ENCODE measurements at regions not wholly inside any gene's neighbourhood (a gene's known extent, or its start where the extent isn't known, plus 50 kb on each side); places are given as distances from the start of the nearest gene placed in this dataset.

DNA sequence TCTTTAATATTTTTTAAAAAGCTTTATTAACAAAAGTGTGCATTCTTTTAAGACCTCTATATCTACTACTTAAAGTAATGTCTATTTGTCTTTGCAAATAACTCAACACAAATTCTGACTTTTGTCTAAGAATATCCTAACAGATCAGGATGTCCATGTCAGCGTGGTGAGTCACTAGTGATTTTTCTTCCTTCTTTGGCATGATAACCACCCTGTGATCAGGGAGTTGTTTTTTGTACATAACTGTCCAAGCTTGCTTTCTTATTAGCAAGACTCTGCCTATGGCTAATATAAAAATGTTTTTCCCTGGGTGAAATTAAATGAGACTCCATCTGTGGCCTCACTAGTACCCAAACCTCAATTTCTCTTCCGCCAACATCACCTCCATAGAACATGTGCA, 688.9 kb upstream of the ADGRL2 start:
- Histone ChIP-seq H3K27me3 (ENCODE audit: insufficient read depth, poor library complexity, severe bottlenecking) (no peaks in the 10 kb centered on the region), H3K27ac (replicated peaks) (no peak overlapping the region), H3K4me3 (replicated peaks; ENCODE audit: insufficient read depth, low read length) (no peak overlapping the region)
- TF ChIP-seq GABPA (IDR thresholded peaks at IDR 0.05; ENCODE audit: low read depth) = no peak
- no peak for TF ChIP-seq SPI1 (IDR thresholded peaks at IDR 0.05; ENCODE audit: borderline replicate concordance, low read depth)
- no peak for TF ChIP-seq POLR2AphosphoS5 (IDR thresholded peaks at IDR 0.05; ENCODE audit: low read depth)
- TF ChIP-seq CTCF (IDR thresholded peaks at IDR 0.05; ENCODE audit: insufficient read depth, low read length) = no peak
- TF ChIP-seq, protein P1, sequence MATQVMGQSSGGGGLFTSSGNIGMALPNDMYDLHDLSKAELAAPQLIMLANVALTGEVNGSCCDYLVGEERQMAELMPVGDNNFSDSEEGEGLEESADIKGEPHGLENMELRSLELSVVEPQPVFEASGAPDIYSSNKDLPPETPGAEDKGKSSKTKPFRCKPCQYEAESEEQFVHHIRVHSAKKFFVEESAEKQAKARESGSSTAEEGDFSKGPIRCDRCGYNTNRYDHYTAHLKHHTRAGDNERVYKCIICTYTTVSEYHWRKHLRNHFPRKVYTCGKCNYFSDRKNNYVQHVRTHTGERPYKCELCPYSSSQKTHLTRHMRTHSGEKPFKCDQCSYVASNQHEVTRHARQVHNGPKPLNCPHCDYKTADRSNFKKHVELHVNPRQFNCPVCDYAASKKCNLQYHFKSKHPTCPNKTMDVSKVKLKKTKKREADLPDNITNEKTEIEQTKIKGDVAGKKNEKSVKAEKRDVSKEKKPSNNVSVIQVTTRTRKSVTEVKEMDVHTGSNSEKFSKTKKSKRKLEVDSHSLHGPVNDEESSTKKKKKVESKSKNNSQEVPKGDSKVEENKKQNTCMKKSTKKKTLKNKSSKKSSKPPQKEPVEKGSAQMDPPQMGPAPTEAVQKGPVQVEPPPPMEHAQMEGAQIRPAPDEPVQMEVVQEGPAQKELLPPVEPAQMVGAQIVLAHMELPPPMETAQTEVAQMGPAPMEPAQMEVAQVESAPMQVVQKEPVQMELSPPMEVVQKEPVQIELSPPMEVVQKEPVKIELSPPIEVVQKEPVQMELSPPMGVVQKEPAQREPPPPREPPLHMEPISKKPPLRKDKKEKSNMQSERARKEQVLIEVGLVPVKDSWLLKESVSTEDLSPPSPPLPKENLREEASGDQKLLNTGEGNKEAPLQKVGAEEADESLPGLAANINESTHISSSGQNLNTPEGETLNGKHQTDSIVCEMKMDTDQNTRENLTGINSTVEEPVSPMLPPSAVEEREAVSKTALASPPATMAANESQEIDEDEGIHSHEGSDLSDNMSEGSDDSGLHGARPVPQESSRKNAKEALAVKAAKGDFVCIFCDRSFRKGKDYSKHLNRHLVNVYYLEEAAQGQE (IDR thresholded peaks at IDR 0.05; ENCODE audit: insufficient replicate concordance, low read depth) = no peak
- no peak for DNase-seq (ENCODE audit: low read depth in 1 of 2, low spot score in 1 of 2)

DNA sequence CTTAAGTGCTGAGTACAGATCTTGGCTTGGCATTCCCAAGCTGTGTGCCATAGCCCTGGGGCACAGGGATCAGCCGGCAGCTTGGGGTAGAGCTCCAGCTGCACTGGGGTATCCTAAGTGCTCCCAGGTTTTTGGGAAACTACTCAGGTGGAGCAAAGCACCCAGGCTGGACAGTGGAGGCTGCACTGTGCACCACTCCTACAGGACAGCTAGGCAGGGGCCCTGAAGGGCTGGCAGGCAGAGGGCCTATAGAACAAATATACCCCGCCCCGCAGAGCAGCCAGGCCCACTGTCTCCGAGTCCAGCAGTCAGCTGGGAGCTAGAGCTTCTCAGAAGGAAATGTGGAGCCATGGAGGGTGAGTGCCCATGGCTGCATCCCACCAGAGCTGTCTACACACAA, 691.7 kb upstream of the ADGRL2 start:
- no peak overlapping the region for H3K4me3 ChIP-seq (replicated peaks; ENCODE audit: insufficient read depth, low read length)
- DNase-seq (ENCODE audit: low read depth in 1 of 2, low spot score in 1 of 2) = no peak
- no peaks in the 10 kb centered on the region for H3K27me3 ChIP-seq (ENCODE audit: insufficient read depth, poor library complexity, severe bottlenecking)
- TF ChIP-seq POLR2AphosphoS5 (IDR thresholded peaks at IDR 0.05; ENCODE audit: low read depth) (no peak), SPI1 (IDR thresholded peaks at IDR 0.05; ENCODE audit: borderline replicate concordance, low read depth) (no peak), CTCF (IDR thresholded peaks at IDR 0.05; ENCODE audit: insufficient read depth, low read length) (no peak), GABPA (IDR thresholded peaks at IDR 0.05; ENCODE audit: low read depth) (no peak)
- TF ChIP-seq, protein P1 (IDR thresholded peaks at IDR 0.05; ENCODE audit: insufficient replicate concordance, low read depth) = no peak
- H3K27ac ChIP-seq (replicated peaks) = no peak overlapping the region

GRCh38 chr1:81097860-81098259, 702.9 kb upstream of the ADGRL2 start:
- TF ChIP-seq GABPA (IDR thresholded peaks at IDR 0.05; ENCODE audit: low read depth) (no peak), CTCF (IDR thresholded peaks at IDR 0.05; ENCODE audit: insufficient read depth, low read length) (no peak), POLR2AphosphoS5 (IDR thresholded peaks at IDR 0.05; ENCODE audit: low read depth) (no peak), SPI1 (IDR thresholded peaks at IDR 0.05; ENCODE audit: borderline replicate concordance, low read depth) (no peak)
- TF ChIP-seq, protein P1 (IDR thresholded peaks at IDR 0.05; ENCODE audit: insufficient replicate concordance, low read depth) = no peak
- Histone ChIP-seq H3K4me3 (replicated peaks; ENCODE audit: insufficient read depth, low read length) (no peak overlapping the region), H3K27ac (replicated peaks) (no peak overlapping the region), H3K27me3 (ENCODE audit: insufficient read depth, poor library complexity, severe bottlenecking) (no peaks in the 10 kb centered on the region)
- DNase-seq (ENCODE audit: low read depth in 1 of 2, low spot score in 1 of 2) = no peak
